DND-41 (cell line): ENCODE measurements at regions not wholly inside any gene's neighbourhood (a gene's known extent, or its start where the extent isn't known, plus 50 kb on each side); places are given as distances from the start of the nearest gene placed in this dataset.

Source experiments
- CTCF ChIP-seq: IDR thresholded peaks from 2 replicates; pipeline ENCODE4 v1.5.1; 2012; ENCODE audit warnings: borderline replicate concordance, low read length, moderate library complexity, mild to moderate bottlenecking; ENCODE audit not compliant: poor library complexity, severe bottlenecking; ENCODE audit errors: extremely low read depth
- EZH2 ChIP-seq: IDR thresholded peaks from 3 replicates; pipeline ENCODE4 v1.6.1; 2012; ENCODE audit warnings: borderline replicate concordance, low read depth, mild to moderate bottlenecking, moderate library complexity, low read length, inconsistent platforms; ENCODE audit not compliant: severe bottlenecking

GRCh38 chr4:123517971-123518370, 121.4 kb downstream of the SPRY1 start:
- TF ChIP-seq CTCF = no peak
- no peak for TF ChIP-seq EZH2
